Immature natural killer cell (primary cell): ENCODE measurements at regions not wholly inside any gene's neighbourhood (a gene's known extent, or its start where the extent isn't known, plus 50 kb on each side); places are given as distances from the start of the nearest gene placed in this dataset.
"Not testable (repeated sequence)": the region's sequence is repeated elsewhere in the genome, so short reads cannot be mapped to it uniquely, and the experiment has no call there.

Source experiments
- DNase-seq, 3 donors: peaks; one replicate each; pipeline ENCODE4 v3.0.0; 2022; ENCODE audit warnings: mixed read lengths in 1 of 3
- H3K27ac Mint-ChIP-seq, 6 donors: one replicate each; pipeline ENCODE4 v1.8.0; 2020; ENCODE audit warnings: mixed read lengths in 6 of 6, mild to moderate bottlenecking in 5 of 6, inconsistent platforms in 4 of 6, moderate library complexity in 3 of 6
- H3K27me3 Mint-ChIP-seq, 3 donors: one replicate each; pipeline ENCODE4 v1.8.0; 2020 to 2021; ENCODE audit warnings: low read depth in 3 of 3, mild to moderate bottlenecking in 3 of 3, mixed read lengths in 3 of 3, moderate library complexity in 3 of 3, inconsistent platforms in 1 of 3
- H3K36me3 Mint-ChIP-seq, 3 donors: one replicate each; pipeline ENCODE4 v1.8.0; 2020; ENCODE audit warnings: mixed read lengths in 3 of 3, inconsistent platforms in 2 of 3, mild to moderate bottlenecking in 2 of 3
- H3K4me1 Mint-ChIP-seq, 2 donors: one replicate each; pipeline ENCODE4 v1.8.0; 2020; ENCODE audit warnings: inconsistent platforms in 2 of 2, mild to moderate bottlenecking in 2 of 2, mixed read lengths in 2 of 2, moderate library complexity in 1 of 2
- H3K4me3 Mint-ChIP-seq, 5 donors: one replicate each; pipeline ENCODE4 v1.8.0; 2020; ENCODE audit warnings: mild to moderate bottlenecking in 5 of 5, mixed read lengths in 5 of 5, inconsistent platforms in 3 of 5, moderate library complexity in 3 of 5
- H3K9me3 Mint-ChIP-seq, 6 donors: one replicate each; pipeline ENCODE4 v1.8.0; 2020; ENCODE audit warnings: mild to moderate bottlenecking in 6 of 6, mixed read lengths in 6 of 6, inconsistent platforms in 4 of 6, moderate library complexity in 3 of 6

DNA sequence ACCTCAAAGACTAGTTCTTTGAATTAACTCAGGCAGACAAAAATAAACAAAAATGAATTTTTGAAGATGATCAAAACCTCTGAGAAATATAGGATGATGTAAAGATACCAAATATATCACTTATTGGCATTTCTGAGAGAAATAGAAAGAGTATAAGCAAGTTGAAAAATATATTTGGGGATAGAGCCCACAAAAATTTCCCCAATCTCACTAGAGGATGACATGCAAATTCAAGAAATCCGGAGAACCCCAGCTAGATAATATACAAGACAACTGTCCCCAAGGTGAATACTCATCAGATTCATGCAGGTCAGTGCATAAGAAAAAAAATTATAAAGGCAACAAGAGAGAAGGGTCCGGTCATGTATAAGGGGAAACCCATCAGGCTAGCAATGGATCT is 129.1 kb downstream of the CXXC4 start:
- Mint-ChIP-seq H3K9me3 (peaks cover 3 to 8% (median 5%) of the 10 kb centered on the region in 6 donors), H3K27ac (no peak overlapping the region), H3K4me1 (no peaks in the 10 kb centered on the region), H3K4me3 (no peak overlapping the region), H3K27me3 (peaks cover 0 to 5% (median 0%) of the 10 kb centered on the region in 3 donors), H3K36me3 (no peaks in the 10 kb centered on the region)
- DNase-seq: no peak

DNA sequence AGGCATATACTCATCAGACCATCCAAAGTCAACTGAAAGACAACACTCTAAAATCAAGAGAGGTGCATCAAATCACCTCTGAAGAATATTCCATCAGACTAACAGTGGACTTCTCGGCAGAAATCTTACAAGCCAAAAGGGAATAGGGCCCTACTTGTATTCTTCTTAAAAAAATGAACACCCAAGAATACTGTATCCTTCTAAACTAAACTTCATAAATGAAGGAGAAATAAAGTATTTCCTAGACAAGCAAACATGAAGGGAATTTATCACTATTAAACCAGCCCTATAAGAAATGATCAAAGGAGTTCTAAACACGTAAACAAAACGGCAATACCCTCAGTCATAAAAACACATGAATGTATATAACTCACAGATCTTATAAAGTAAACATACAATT is 141.2 kb downstream of the CXXC4 start:
- no peaks in the 10 kb centered on the region for H3K36me3 Mint-ChIP-seq
- peaks cover 24 to 44% (median 26%) of the 10 kb centered on the region in 6 donors for H3K9me3 Mint-ChIP-seq
- peaks cover 0 to 3% (median 0%) of the 10 kb centered on the region in 3 donors for H3K27me3 Mint-ChIP-seq
- no peak for DNase-seq
- no peak overlapping the region for H3K27ac Mint-ChIP-seq
- no peak overlapping the region for H3K4me3 Mint-ChIP-seq
- H3K4me1 Mint-ChIP-seq: no peaks in the 10 kb centered on the region

DNA sequence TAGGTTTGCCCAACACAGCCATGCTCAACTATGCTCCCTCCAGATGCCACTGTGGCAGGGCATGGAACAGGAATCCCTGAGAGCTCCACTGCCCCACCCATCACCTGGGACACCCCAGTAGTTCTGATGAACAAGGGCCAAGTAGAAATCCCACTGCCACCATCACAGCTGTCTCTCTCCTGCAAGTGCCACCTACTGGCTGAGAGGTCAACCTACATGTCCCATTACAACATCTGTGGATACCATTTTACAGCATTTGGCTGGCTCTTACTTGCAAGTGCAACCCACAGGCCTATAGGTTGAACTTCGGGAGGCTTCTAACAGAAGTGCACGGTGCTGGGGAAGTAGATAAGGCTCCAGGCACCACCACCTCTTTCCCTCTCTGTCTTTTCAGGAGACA is 142.5 kb downstream of the CXXC4 start:
- no peak for DNase-seq
- Mint-ChIP-seq H3K4me1 (no peaks in the 10 kb centered on the region), H3K36me3 (no peaks in the 10 kb centered on the region), H3K4me3 (no peak overlapping the region), H3K9me3 (peaks cover 21 to 48% (median 26%) of the 10 kb centered on the region in 6 donors), H3K27ac (no peak overlapping the region), H3K27me3 (peaks cover 0 to 3% (median 0%) of the 10 kb centered on the region in 3 donors)

DNA sequence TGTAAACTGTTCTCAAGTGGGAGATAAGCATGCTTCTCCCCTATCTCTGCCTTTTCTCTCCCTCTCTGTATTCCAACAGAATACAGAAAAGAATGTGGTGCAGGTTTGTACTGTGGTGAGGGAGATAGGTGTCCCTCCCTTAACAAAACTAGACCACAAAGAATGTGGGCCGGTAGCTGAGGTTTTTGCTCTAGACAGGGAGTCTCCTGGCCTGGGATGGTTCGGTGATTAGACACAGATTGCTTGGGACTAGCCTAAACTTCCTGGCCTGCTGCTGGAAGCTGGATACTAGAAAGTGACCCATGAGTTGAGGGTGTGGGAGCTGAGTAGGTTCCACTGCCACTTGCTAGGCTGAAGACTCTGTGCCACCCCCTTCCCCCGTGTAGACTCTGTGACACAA is 143.0 kb downstream of the CXXC4 start:
- Mint-ChIP-seq H3K4me1 (no peaks in the 10 kb centered on the region), H3K4me3 (no peak overlapping the region), H3K27ac (no peak overlapping the region), H3K9me3 (peaks cover 19 to 48% (median 25%) of the 10 kb centered on the region in 6 donors), H3K36me3 (no peaks in the 10 kb centered on the region), H3K27me3 (peaks cover 0 to 3% (median 0%) of the 10 kb centered on the region in 3 donors)
- no peak for DNase-seq

DNA sequence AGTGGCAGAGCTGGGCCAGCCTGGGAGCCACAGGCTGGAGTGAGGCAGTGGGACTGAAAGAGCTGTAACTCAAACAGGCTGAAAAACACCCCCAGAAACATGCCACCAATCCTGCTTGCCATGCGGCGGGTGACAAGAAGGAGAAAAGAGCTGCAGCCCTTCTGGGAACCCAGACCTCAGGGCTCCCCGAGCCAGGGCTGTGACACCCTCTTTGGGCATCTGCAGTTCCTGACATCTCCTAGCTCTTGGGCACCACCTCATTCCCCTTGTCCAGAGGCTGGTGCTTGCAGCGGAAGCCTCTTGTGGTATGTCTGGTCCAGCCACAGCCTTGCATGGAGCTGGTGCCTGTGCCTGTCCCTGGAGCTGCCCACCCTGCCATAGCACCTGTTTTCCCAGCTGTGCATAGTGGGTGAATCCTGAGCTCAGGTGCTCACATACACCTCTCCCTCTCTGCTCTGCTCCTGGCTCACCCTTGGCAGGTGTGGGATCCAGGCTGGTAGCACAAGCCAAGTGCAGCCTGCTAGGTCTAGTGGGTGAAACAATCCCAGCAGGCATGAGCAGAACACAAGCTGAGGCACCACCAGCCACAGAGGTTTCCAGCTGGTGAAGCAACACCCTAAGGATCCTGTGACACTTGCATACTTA is 149.0 kb downstream of the CXXC4 start:
- peaks cover 3 to 28% (median 12%) of the 10 kb centered on the region in 6 donors for H3K9me3 Mint-ChIP-seq
- no peaks in the 10 kb centered on the region for H3K27me3 Mint-ChIP-seq
- no peak overlapping the region for H3K27ac Mint-ChIP-seq
- DNase-seq: no peak
- H3K36me3 Mint-ChIP-seq: peaks cover 0 to 4% (median 0%) of the 10 kb centered on the region in 3 donors
- H3K4me1 Mint-ChIP-seq: no peaks in the 10 kb centered on the region
- H3K4me3 Mint-ChIP-seq: no peak overlapping the region

DNA sequence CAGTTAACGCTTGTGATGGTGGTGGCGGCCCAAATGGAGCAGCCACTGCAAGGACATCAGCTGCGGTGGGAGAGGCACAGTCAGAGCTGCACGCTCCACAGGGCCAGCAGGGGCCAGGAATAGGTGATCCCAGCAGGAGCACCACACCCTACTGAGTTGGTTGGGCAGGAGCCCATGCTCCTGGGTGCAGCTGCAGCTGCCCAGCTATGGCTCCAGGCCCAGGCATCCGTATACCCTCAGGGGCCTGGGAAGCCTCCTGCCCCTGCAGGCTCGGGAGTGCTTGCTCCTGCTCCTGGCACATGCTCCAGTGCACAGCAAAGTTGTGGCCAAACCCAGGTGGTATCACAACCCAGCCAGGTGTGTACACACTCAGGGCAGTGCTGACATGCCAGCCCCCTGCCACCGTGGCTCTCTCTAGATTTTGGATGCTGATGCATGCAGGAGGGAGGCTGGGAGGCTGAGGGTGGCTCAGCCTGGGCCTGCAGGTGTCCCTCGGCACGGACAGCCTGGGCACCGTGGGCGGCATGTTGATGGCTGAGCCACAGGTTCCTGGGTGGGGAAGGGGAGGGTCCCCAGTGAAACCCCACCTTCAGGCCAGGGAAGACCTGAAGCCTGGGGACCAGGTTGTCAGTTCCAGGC is 150.2 kb downstream of the CXXC4 start:
- H3K4me3 Mint-ChIP-seq: no peak overlapping the region
- peaks cover 0 to 18% (median 8%) of the 10 kb centered on the region in 6 donors for H3K9me3 Mint-ChIP-seq
- H3K27ac Mint-ChIP-seq: no peak overlapping the region

DNA sequence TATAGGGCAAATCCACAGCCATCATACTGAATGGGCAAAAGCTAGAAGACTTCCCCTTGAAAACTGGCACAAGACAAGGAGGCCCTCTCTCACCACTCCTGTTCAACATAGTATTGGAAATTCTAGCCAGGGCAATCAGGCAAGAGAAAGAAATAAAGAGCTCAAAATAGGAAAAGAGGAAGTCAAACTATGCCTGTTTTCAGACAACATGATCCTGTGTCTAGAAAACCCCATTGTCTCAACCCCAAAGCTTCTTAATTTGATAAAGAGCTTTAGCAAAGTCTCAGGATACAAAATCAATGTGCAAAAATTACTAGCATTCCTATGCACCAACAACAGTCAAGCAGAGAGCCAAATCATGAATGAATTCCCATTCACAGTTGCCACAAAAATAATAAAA is 160.3 kb downstream of the CXXC4 start:
- Mint-ChIP-seq H3K27ac (no peak overlapping the region), H3K27me3 (peaks cover 0 to 3% (median 0%) of the 10 kb centered on the region in 3 donors), H3K4me3 (no peak overlapping the region), H3K36me3 (no peaks in the 10 kb centered on the region), H3K4me1 (no peaks in the 10 kb centered on the region), H3K9me3 (peaks cover 0 to 30% (median 8%) of the 10 kb centered on the region in 6 donors)
- DNase-seq: no peak

More for the DNA sequence above, 150.2 kb downstream of the CXXC4 start:
- H3K27me3 Mint-ChIP-seq: no peaks in the 10 kb centered on the region
- H3K36me3 Mint-ChIP-seq: peaks cover 0 to 4% (median 0%) of the 10 kb centered on the region in 3 donors
- DNase-seq: no peak
- no peaks in the 10 kb centered on the region for H3K4me1 Mint-ChIP-seq

DNA sequence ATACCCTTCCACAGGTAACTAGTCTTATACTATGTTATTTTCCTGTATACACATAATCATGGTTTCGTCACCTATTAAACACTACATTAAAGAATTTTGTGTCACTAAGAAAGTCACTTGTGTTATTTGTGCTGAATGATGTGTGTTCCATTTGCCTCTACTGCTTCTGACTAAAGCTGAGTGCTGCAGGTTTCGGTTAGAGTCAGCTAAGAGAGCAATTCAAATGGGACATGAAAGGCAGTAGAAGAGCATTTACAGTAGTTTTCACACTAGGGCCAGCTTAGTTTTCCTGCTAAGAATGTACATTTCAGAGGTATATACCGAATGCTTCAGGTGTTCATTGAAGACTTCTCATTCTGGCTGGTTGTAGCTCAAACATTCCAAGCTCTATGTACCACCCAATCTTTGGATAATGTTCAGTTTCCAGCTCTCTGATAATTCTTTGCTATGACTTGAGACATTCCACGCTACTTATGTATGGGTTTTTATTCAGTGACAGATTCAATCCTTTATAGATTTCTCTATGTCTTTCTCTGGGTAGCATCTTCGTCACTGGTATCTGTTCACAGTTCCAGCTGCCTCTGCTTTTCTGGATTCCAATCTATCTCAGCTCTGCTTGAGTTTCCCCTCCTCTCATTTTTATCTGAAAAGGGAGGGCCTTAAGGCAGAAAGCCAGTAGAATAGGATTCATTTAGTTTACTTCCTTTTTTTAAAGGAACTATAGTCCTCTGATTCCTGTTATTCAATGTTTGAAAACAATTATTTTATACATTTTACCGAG is 164.4 kb downstream of the CXXC4 start:
- Mint-ChIP-seq H3K36me3 (no peaks in the 10 kb centered on the region), H3K4me1 (no peaks in the 10 kb centered on the region), H3K27me3 (peaks cover 0 to 7% (median 3%) of the 10 kb centered on the region in 3 donors), H3K4me3 (no peak overlapping the region), H3K27ac (no peak overlapping the region), H3K9me3 (peaks cover 0 to 29% (median 10%) of the 10 kb centered on the region in 6 donors)
- no peak for DNase-seq

DNA sequence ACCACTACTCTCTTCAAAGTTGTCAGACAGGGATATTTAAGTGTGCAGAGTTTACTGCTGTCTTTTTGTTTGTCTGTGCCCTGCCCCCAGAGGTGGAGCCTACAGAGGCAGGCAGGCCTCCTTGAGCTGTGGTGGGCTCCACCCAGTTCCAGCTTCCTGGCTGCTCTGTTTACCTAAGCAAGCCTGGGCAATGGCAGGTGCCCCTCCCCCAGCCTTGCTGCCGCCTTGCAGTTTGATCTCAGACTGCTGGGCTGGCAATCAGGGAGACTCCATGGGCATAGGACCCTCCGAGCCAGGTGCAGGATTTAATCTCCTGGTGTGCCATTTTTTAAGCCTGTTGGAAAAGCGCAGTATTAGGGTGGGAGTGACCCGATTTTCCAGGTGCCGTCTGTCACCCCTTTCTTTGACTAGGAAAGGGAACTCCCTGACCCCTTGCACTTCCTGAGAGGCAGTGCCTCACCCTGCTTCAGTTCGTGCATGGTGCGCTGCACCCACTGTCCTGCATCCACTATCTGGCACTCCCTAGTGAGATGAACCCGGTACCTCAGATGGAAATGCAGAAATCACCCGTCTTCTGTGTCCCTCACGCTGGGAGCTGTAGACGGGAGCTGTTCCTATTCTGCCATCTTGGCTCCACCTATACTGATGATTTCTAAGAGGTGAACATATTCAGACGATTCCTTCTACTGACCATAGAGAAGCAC is 167.6 kb downstream of the CXXC4 start:
- H3K36me3 Mint-ChIP-seq, H3K27me3 Mint-ChIP-seq, H3K27ac Mint-ChIP-seq, H3K4me1 Mint-ChIP-seq, DNase-seq, H3K4me3 Mint-ChIP-seq: not testable (repeated sequence)
- peaks cover 0 to 12% (median 7%) of the 10 kb centered on the region in 6 donors for H3K9me3 Mint-ChIP-seq

DNA sequence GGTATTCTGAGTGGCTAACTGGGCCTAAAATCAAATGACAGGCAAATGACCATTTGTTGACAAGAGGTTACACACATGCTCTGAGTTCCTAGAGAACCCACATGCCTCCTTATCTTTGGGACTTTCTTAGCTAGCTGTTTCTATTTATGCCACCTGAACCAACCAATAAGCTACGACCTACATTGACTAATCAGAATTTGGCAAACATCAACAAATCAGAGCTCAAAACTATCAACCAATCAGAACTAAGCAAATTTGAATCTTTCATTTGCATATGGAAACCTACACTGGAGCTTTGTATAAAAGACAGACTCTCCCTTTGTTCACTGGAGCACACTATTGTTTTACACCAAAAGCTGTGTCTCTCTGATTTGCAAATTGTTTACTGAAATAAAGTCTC is 192.0 kb downstream of the CXXC4 start:
- Mint-ChIP-seq H3K27ac (no peak overlapping the region), H3K27me3 (no peaks in the 10 kb centered on the region), H3K4me1 (no peaks in the 10 kb centered on the region), H3K9me3 (peaks cover 0 to 10% (median 5%) of the 10 kb centered on the region in 6 donors), H3K4me3 (no peak overlapping the region), H3K36me3 (no peaks in the 10 kb centered on the region)
- no peak for DNase-seq

DNA sequence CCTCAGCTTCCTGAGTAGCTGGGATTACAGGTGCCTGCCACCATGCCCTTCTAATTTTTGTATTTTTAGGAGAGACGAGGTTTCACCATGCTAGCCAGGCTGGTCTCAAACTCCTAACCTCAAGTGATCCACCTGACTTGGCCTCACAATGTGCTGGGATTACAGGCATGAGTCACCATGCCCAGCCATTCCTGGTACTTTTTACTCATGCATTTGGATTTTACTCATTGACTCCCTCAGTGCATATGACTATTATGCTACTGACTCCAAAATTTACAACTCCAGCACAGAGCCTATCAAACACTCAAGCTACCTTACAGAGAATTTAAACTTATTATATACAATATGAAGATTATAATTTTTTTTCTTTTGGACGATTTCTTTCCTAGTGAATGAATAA is 199.9 kb downstream of the CXXC4 start:
- Mint-ChIP-seq H3K9me3 (peaks cover 0 to 22% (median 7%) of the 10 kb centered on the region in 6 donors), H3K4me3 (no peak overlapping the region), H3K4me1 (no peaks in the 10 kb centered on the region), H3K27ac (no peak overlapping the region), H3K36me3 (no peaks in the 10 kb centered on the region), H3K27me3 (peaks cover 0 to 1% (median 0%) of the 10 kb centered on the region in 3 donors)
- no peak for DNase-seq

DNA sequence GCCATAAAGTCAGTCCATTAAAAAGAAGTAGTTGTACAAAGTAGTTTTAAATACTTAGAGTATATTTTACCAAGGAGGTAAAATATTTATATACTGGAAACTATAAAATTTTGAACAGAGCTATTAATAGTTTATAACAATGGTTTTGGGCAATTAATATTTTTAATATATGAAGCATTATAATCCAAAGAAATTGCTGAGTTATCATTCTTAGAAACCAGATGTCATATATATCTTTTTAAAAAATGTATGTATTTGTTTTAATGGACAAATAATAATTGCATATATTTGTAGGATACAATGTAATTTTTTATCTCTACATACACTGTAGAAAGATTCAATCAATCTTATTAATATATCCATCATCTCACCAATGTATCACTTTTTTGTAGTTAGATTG is 207.8 kb downstream of the CXXC4 start:
- H3K27me3 Mint-ChIP-seq: no peaks in the 10 kb centered on the region
- no peaks in the 10 kb centered on the region for H3K36me3 Mint-ChIP-seq
- H3K27ac Mint-ChIP-seq: no peak overlapping the region
- no peaks in the 10 kb centered on the region for H3K4me1 Mint-ChIP-seq
- DNase-seq: no peak
- H3K9me3 Mint-ChIP-seq: peaks cover 2 to 22% (median 5%) of the 10 kb centered on the region in 6 donors
- H3K4me3 Mint-ChIP-seq: no peak overlapping the region

DNA sequence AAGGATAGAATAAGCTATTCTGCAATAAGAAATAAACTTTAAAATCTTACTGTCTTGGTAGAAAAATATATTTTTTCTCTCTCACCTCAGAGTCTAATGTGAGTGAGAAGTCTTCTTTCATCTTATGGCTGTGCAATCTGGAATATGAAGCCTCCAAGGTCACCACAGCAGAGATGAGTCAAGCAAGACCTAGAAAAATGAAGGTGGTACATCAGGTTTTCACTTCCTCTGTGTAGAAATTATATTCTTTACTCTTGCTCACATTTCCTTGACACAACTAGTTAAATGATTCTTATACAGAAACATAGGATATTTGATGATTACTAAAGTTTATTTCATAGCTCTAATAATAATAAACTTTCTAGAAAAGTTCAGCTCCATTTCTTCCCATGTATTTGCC is 211.4 kb downstream of the CXXC4 start:
- Mint-ChIP-seq H3K27me3 (no peaks in the 10 kb centered on the region), H3K4me3 (no peak overlapping the region), H3K36me3 (no peaks in the 10 kb centered on the region), H3K4me1 (no peaks in the 10 kb centered on the region), H3K27ac (no peak overlapping the region), H3K9me3 (peaks cover 2 to 8% (median 4%) of the 10 kb centered on the region in 6 donors)
- no peak for DNase-seq

DNA sequence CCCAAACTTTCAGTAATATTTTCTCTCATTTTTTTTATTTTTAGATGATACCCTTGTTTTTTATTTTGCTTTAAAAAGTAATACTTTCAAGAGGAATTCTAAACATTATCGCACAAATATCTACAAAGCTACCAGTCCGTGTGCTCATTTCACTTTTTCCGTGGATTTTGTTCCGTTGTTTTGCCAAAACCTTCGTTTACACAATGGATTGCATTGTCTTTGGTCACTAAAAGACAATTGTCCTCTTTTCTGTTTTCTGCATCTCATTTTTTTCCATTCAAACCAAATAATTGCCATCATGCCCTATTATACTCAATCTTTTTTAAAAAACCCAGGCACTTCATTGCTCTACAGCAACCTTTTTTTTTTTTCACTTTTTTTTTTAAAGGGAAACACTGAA is 214.9 kb downstream of the CXXC4 start:
- Mint-ChIP-seq H3K27me3 (no peaks in the 10 kb centered on the region), H3K4me1 (no peaks in the 10 kb centered on the region), H3K4me3 (no peak overlapping the region), H3K27ac (no peak overlapping the region), H3K36me3 (no peaks in the 10 kb centered on the region), H3K9me3 (peaks cover 0 to 8% (median 4%) of the 10 kb centered on the region in 6 donors)
- DNase-seq: no peak
